ENCODE measurements at regions not wholly inside any gene's neighbourhood (a gene's known extent, or its start where the extent isn't known, plus 50 kb on each side); places are given as distances from the start of the nearest gene placed in this dataset.
"Not testable (repeated sequence)": the region's sequence is repeated elsewhere in the genome, so short reads cannot be mapped to it uniquely, and the experiment has no call there.

DNA sequence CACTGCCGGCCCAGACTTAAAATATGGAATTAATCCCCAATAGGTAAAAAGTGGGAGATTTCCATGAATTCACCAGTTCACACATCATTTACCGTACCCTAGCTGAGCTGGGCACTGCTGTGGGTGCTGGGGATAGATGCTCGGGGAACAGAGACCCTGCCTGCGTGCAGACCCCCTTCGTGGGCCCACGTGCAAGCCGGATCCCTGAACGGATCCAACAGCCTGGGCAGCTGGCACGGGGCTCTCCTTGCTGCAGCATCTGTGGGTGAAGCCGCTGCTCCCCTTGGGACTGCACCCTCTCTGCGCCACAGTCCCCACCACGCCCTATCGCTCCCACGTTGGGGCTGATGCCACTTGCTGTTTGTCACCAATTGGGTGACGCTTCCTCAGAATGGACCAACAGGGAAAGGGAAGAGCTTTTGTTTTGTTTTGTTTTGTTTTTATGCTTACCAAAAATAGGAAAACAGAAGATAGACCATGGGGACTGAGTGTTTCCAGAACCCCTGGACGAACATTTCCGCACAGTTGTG is 279.7 kb upstream of the SFSWAP start:
- H2AK5ac ChIP-seq (ENCODE audit: low read depth, low read length); FAIRE-seq; H2BK5ac ChIP-seq (ENCODE audit: low read depth, low read length); H3K4me2 ChIP-seq (ENCODE audit: insufficient read depth in 1 of 2, low read depth in 2 of 2, low read length in 2 of 2); H3K9ac ChIP-seq (replicated peaks in 1 of 4; ENCODE audit: extremely low read depth in 1 of 4, low read depth in 3 of 4, low read length in 3 of 4); H3K27ac ChIP-seq (ENCODE audit: low read depth, low read length); H3K36me3 ChIP-seq (ENCODE audit: control insufficient read depth in 2 of 4, insufficient read depth in 4 of 4, low read length in 3 of 4); H4K20me1 ChIP-seq (replicated peaks in 1 of 2; ENCODE audit: control insufficient read depth in 1 of 2, insufficient read depth in 2 of 2, low read length in 2 of 2); H3K9me3 ChIP-seq (ENCODE audit: insufficient read depth in 2 of 2, low read depth in 1 of 2, low read length in 1 of 2); H3K4me3 ChIP-seq (ENCODE audit: extremely low read depth in 1 of 4, insufficient read depth in 2 of 4, low read depth in 3 of 4, low read length in 4 of 4); H3K18ac ChIP-seq (ENCODE audit: extremely low read depth, low read length); H3K56ac ChIP-seq (replicated peaks; ENCODE audit: insufficient read length, low read depth, low read length); H3K4me1 ChIP-seq (replicated peaks in 1 of 4; ENCODE audit: control insufficient read depth in 3 of 4, insufficient read depth in 4 of 4, low read length in 3 of 4); H3K23ac ChIP-seq (ENCODE audit: insufficient read length); H4K8ac ChIP-seq (ENCODE audit: extremely low read depth, insufficient read depth, low read length); H3K23me2 ChIP-seq (ENCODE audit: low read depth, low read length); H2BK20ac ChIP-seq (ENCODE audit: low read length); H3K4ac ChIP-seq (replicated peaks; ENCODE audit: insufficient read length, low read depth, low read length); H4K91ac ChIP-seq (replicated peaks; ENCODE audit: insufficient read length, low read length); DNase-seq (ENCODE audit: low read depth in 1 of 2, low spot score in 2 of 2); POLR2A ChIA-PET (ENCODE audit: partially characterized antibody); H2BK12ac ChIP-seq (ENCODE audit: low read depth, low read length); H3K27me3 ChIP-seq (replicated peaks in 1 of 4; ENCODE audit: control insufficient read depth in 3 of 4, extremely low read depth in 1 of 4, insufficient read depth in 3 of 4, low read length in 3 of 4); H2AFZ ChIP-seq (ENCODE audit: low read length); H3K79me2 ChIP-seq (ENCODE audit: control insufficient read depth in 1 of 2, insufficient read depth in 2 of 2, low read length in 2 of 2); H2BK15ac ChIP-seq (ENCODE audit: low read length); H3K14ac ChIP-seq (ENCODE audit: insufficient read length); H3K79me1 ChIP-seq (ENCODE audit: low read depth, low read length); H2BK120ac ChIP-seq (replicated peaks; ENCODE audit: low read depth, low read length); H4K5ac ChIP-seq (ENCODE audit: insufficient read length, low read depth, low read length): not testable (repeated sequence)
- WGBS, 2 experiments (ENCODE audit: extremely low coverage in 1 of 2, insufficient coverage in 1 of 2, insufficient read length in 1 of 2, insufficient replicate concordance in 2 of 2, low coverage in 1 of 2, low lambda C conversion rate in 2 of 2, missing lambda C conversion rate in 1 of 2): 91% methylated on average over 9 of the region's 17 CpGs; no CpG with 5 or more reads in 1 of the 2 experiments
- CTCF ChIA-PET (ENCODE audit: partially characterized antibody): interaction anchor here (0.6 to 1.6 kb wide), 2 partner anchors 21 to 102 kb away, joined by 3 to 4 read pairs; no protein-coding TSS in a partner anchor

Measured in H1 (cell line).